Spleen (tissue), 7 donors: ENCODE measurements at regions not wholly inside any gene's neighbourhood (a gene's known extent, or its start where the extent isn't known, plus 50 kb on each side); places are given as distances from the start of the nearest gene placed in this dataset.

Experiments used
- CTCF ChIP-seq, 11 experiments: fragments of 200-600 bp in 7 of 11; fragments of 450-650 bp in 4 of 11; sonication (generic) in 4 of 11; IDR thresholded peaks in 8 of 11; conservative IDR thresholded peaks in 3 of 11; 1 replicate in 7 of 11; 2 replicates in 4 of 11; pipeline versions ENCODE4 v1.4.0 to v1.8.0; 2016 to 2021; ENCODE audit warnings: antibody characterized with exemption in 11 of 11, inconsistent platforms in 4 of 11, mild to moderate bottlenecking in 1 of 11
- POLR2A ChIP-seq, 3 donors: fragments of 450-650 bp; IDR thresholded peaks; one replicate each; pipeline ENCODE4 v1.5.1; 2017; ENCODE audit warnings: antibody characterized with exemption in 3 of 3, mild to moderate bottlenecking in 1 of 3
- donor health status: DM: no; HTN: no; CAD: no; lungs with moderate emphysema.
- donor health status: DM: no; HTN: no; CAD: no.
- donor health status: DM: no; HTN: no; CAD: no.

- no peak for TF ChIP-seq CTCF (IDR thresholded peaks at IDR 0.05 in 8 of 11, conservative IDR thresholded peaks at IDR 0.05 in 3 of 11)
- TF ChIP-seq POLR2A (IDR thresholded peaks at IDR 0.05), result no peak
Measured at GRCh38 chr3:163196815-163197374, 1700.3 kb downstream of the OTOL1 start.
